ENCODE measurements at regions not wholly inside any gene's neighbourhood (a gene's known extent, or its start where the extent isn't known, plus 50 kb on each side); places are given as distances from the start of the nearest gene placed in this dataset.

DNA sequence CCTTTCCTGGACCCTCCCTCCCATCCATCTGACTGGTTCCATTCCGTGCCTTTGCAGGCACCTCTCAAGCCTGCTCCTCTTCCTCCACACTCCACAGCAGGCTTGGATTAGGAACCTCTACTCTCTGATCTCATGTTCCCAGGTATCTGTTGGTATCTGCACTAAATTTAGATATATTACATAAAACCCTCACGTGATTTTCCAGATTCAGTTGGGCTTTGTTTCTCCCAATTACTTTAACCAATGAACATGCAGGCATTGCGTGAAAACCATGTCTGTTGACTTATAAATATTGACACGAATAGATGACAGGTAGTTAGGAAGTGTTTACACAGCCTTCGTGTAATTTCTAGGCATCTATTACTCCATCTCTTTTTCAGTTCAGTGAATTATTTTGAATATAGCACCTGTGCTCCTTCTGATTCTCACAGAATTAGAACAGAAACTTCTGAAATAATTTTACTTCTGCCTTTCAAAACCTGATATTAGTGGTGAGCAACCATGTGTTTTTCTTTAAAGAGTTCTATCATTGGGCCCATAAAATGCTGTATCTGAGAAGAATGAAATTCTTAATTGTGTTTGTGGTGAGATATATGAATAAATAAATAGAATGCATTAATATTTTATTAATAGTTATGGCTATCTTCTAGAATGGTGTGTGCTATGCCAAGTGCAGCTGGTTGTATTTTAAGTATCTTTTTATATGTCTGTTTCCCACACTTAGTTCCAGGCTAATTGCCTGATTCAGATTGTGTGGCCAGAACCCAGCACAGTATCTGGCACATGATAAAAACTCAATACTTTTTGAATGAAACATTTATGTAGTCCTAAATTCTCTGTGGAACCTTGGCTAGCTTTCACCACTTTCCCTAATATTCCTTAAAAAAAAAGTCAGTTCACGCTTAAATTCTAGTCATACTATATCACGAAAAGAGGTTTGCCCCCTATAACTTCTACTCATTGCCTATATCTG is 304.8 kb downstream of the QDPR start:
- no peaks in the 10 kb centered on the region for H3K9me3 ChIP-seq (replicated peaks; ENCODE audit: control insufficient read depth, insufficient read depth, low read length)
- H3K4me2 ChIP-seq (ENCODE audit: insufficient read depth, low read length): no peak overlapping the region
- no peak overlapping the region for H3K9ac ChIP-seq (replicated peaks; ENCODE audit: extremely low read depth, insufficient read depth, low read length)
- H2AFZ ChIP-seq (ENCODE audit: low read depth, low read length): no peak overlapping the region
- dilution Hi-C loops (cut with MboI; ENCODE audit: extremely low pct_ligation_motif_present, low sequenced_read_pairs): no loop called here
- no peaks in the 10 kb centered on the region for H3K9me1 ChIP-seq (replicated peaks; ENCODE audit: control insufficient read depth, extremely low read depth, insufficient read depth, low read length)
- no peak for TF ChIP-seq POLR2AphosphoS5 (IDR thresholded peaks at IDR 0.05; ENCODE audit: insufficient read depth, low read depth, low read length)
- TF ChIP-seq JUN (IDR thresholded peaks at IDR 0.05; ENCODE audit: borderline replicate concordance, insufficient read depth, insufficient read length, low read depth): no peak
- TF ChIP-seq MYC (IDR thresholded peaks at IDR 0.05; ENCODE audit: low read depth, low read length): no peak
- TF ChIP-seq FOS (IDR thresholded peaks at IDR 0.05; ENCODE audit: borderline replicate concordance, insufficient read depth, low read length): no peak
- TF ChIP-seq CTCF (IDR thresholded peaks at IDR 0.05; ENCODE audit: extremely low read depth in 1 of 2, insufficient read depth in 1 of 2, low read depth in 1 of 2, low read length in 2 of 2): no peak
- TF ChIP-seq POLR2A (IDR thresholded peaks at IDR 0.05; ENCODE audit: low read depth, low read length): no peak
- no peak for TF ChIP-seq GATA2 (IDR thresholded peaks at IDR 0.05; ENCODE audit: insufficient read depth, insufficient read length, low read depth, low read length)
- TF ChIP-seq EZH2 (IDR thresholded peaks at IDR 0.05; ENCODE audit: borderline replicate concordance, low read depth, low read length, severe bottlenecking): no peak
- TF ChIP-seq, protein P1, sequence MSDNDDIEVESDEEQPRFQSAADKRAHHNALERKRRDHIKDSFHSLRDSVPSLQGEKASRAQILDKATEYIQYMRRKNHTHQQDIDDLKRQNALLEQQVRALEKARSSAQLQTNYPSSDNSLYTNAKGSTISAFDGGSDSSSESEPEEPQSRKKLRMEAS (IDR thresholded peaks at IDR 0.05; ENCODE audit: insufficient read depth, insufficient read length): no peak
- CTCF ChIA-PET: no interaction called here
- POLR2A ChIA-PET: no interaction called here
- BruUV-seq (replicated peaks): no TSS peak
- H3K27me3 ChIP-seq (ENCODE audit: control insufficient read depth in 2 of 2, insufficient read depth in 2 of 2, low read length in 2 of 2): peaks cover 15 to 25% of the 10 kb centered on the region in 2 experiments
- FAIRE-seq (no peak), DNase-seq (ENCODE audit: low read depth, low spot score) (no peak)
- H3K4me1 ChIP-seq (ENCODE audit: control insufficient read depth, extremely low read depth, insufficient read depth, low read length): no peaks in the 10 kb centered on the region
- H3K79me2 ChIP-seq (ENCODE audit: control insufficient read depth, insufficient read depth, low read length): no peaks in the 10 kb centered on the region
- H4K20me1 ChIP-seq (replicated peaks; ENCODE audit: control insufficient read depth, extremely low read depth, insufficient read depth, low read length): peaks cover 2% of the 10 kb centered on the region
- no peak overlapping the region for H3K27ac ChIP-seq (ENCODE audit: insufficient read depth, low read depth, low read length)
- intact Hi-C loops (cut with micrococcal nuclease): no loop called here
- H3K4me3 ChIP-seq (replicated peaks in 1 of 3; ENCODE audit: insufficient read depth in 1 of 3, low read depth in 1 of 3, low read length in 3 of 3): no peak overlapping the region
- H3K36me3 ChIP-seq (ENCODE audit: control insufficient read depth in 2 of 2, extremely low read depth in 1 of 2, insufficient read depth in 2 of 2, low read length in 2 of 2): no peaks in the 10 kb centered on the region
